GM23338 (cell line): ENCODE measurements at regions not wholly inside any gene's neighbourhood (a gene's known extent, or its start where the extent isn't known, plus 50 kb on each side); places are given as distances from the start of the nearest gene placed in this dataset.

Experiments
- ATAC-seq: fragments of 200-7000 bp; cut with Tn5 transposase; 3 replicates; pipeline ENCODE4 v1.9.1; 2020
- DNase-seq: peaks from one replicate; pipeline ENCODE4 v3.0.0-alpha.2; 2015; ENCODE audit warnings: low spot score
- H2AFZ ChIP-seq: fragments of 200-600 bp; sonication (generic); 2 replicates; pipeline ENCODE4 v1.8.0; 2016; ENCODE audit warnings: antibody characterized with exemption, mild to moderate bottlenecking, moderate library complexity
- H3F3A ChIP-seq: fragments of 200-600 bp; sonication (generic); replicated peaks from 2 replicates; pipeline ENCODE4 v1.8.0; 2017; ENCODE audit warnings: antibody characterized with exemption, mixed run types, low read depth
- H3K27ac ChIP-seq: fragments of 200-600 bp; sonication (generic); 2 replicates; pipeline ENCODE4 v1.6.1; 2016; ENCODE audit warnings: low read depth
- H3K27me3 ChIP-seq: fragments of 200-600 bp; sonication (generic); 2 replicates; pipeline ENCODE4 v1.8.0; 2016; ENCODE audit warnings: mild to moderate bottlenecking, mixed run types, moderate library complexity; ENCODE audit not compliant: insufficient read depth
- H3K36me3 ChIP-seq: fragments of 200-600 bp; sonication (generic); 2 replicates; pipeline ENCODE4 v1.8.0; 2016; ENCODE audit warnings: mild to moderate bottlenecking; ENCODE audit not compliant: insufficient read depth
- H3K4me1 ChIP-seq: fragments of 200-600 bp; sonication (generic); 2 replicates; pipeline ENCODE4 v1.8.0; 2016; ENCODE audit warnings: mild to moderate bottlenecking, moderate library complexity; ENCODE audit not compliant: insufficient read depth
- H3K4me2 ChIP-seq: fragments of 200-600 bp; sonication (generic); 2 replicates; pipeline ENCODE4 v1.7.1; 2017; ENCODE audit warnings: mixed run types
- H3K4me3 ChIP-seq: fragments of 200-600 bp; sonication (generic); 2 replicates; pipeline ENCODE4 v1.6.1; 2016; ENCODE audit warnings: mixed run types
- H3K79me2 ChIP-seq: fragments of 200-600 bp; sonication (generic); replicated peaks from 2 replicates; pipeline ENCODE4 v1.8.0; 2017; ENCODE audit warnings: mild to moderate bottlenecking; ENCODE audit not compliant: insufficient read depth
- H3K9me2 ChIP-seq: fragments of 200-600 bp; sonication (generic); 2 replicates; pipeline ENCODE4 v1.8.0; 2017; ENCODE audit not compliant: insufficient read depth
- H4K20me1 ChIP-seq: fragments of 200-600 bp; sonication (generic); replicated peaks from 2 replicates; pipeline ENCODE4 v1.8.0; 2017; ENCODE audit warnings: mild to moderate bottlenecking; ENCODE audit not compliant: insufficient read depth
- H3K27ac Mint-ChIP-seq: 2 replicates; pipeline ENCODE4 v1.8.0; 2020; ENCODE audit warnings: inconsistent platforms, mild to moderate bottlenecking, moderate library complexity, mixed read lengths
- H3K27me3 Mint-ChIP-seq: 3 replicates; pipeline ENCODE4 v1.8.0; 2022; ENCODE audit warnings: low read depth, mild to moderate bottlenecking, moderate library complexity, mixed read lengths, inconsistent platforms; ENCODE audit not compliant: insufficient read depth, poor library complexity
- H3K36me3 Mint-ChIP-seq: 3 replicates; pipeline ENCODE4 v1.8.0; 2021; ENCODE audit warnings: low read depth, mild to moderate bottlenecking, inconsistent platforms, moderate library complexity, mixed read lengths
- H3K4me1 Mint-ChIP-seq: 3 replicates; pipeline ENCODE4 v1.8.0; 2020; ENCODE audit warnings: mild to moderate bottlenecking, inconsistent platforms, mixed read lengths
- H3K4me3 Mint-ChIP-seq: 3 replicates; pipeline ENCODE4 v1.8.0; 2021; ENCODE audit warnings: moderate library complexity, mild to moderate bottlenecking, inconsistent platforms, mixed read lengths
- H3K9me3 Mint-ChIP-seq: 3 replicates; pipeline ENCODE4 v1.8.0; 2020; ENCODE audit warnings: moderate library complexity, mild to moderate bottlenecking, inconsistent platforms, mixed read lengths
- CREB1 ChIP-seq: fragments of 250-450 bp; sonication (Bioruptor Pico); IDR thresholded peaks from 2 replicates; pipeline ENCODE4 v1.5.0; 2020; ENCODE audit warnings: low read depth, mild to moderate bottlenecking, moderate library complexity
- ETS1 ChIP-seq: IDR thresholded peaks from 2 replicates; pipeline ENCODE4 v1.6.1; 2016; ENCODE audit warnings: antibody characterized with exemption
- EZH2 ChIP-seq: fragments of 200-600 bp; sonication (generic); IDR thresholded peaks from one replicate; pipeline ENCODE4 v1.8.0; 2017; ENCODE audit warnings: antibody characterized with exemption, mild to moderate bottlenecking, low read depth; ENCODE audit not compliant: unreplicated experiment
- EZH2phosphoT487 ChIP-seq: fragments of 200-600 bp; sonication (generic); IDR thresholded peaks from one replicate; pipeline ENCODE4 v1.8.1; 2018; ENCODE audit warnings: antibody characterized with exemption; ENCODE audit not compliant: unreplicated experiment
- JUNB ChIP-seq: IDR thresholded peaks from one replicate; pipeline ENCODE4 v1.6.1; 2016; ENCODE audit warnings: antibody characterized with exemption; ENCODE audit not compliant: unreplicated experiment
- NANOG ChIP-seq: IDR thresholded peaks from 2 replicates; pipeline ENCODE4 v1.6.1; 2016; ENCODE audit warnings: antibody characterized with exemption, borderline replicate concordance
- POLR2AphosphoS5 ChIP-seq: IDR thresholded peaks from 2 replicates; pipeline ENCODE4 v1.6.1; 2016; ENCODE audit warnings: antibody characterized with exemption, low read depth
- STAT1 ChIP-seq: IDR thresholded peaks from one replicate; pipeline ENCODE4 v1.6.1; 2016; ENCODE audit warnings: antibody characterized with exemption; ENCODE audit not compliant: unreplicated experiment
- ZNF114 ChIP-seq: fragments of 250-450 bp; sonication (Bioruptor Pico); IDR thresholded peaks from 2 replicates; pipeline ENCODE4 v1.5.0; 2020; ENCODE audit warnings: mild to moderate bottlenecking, moderate library complexity
- ZNF331 ChIP-seq: fragments of 250-450 bp; sonication (Bioruptor Pico); IDR thresholded peaks from 2 replicates; pipeline ENCODE4 v1.5.0; 2020; ENCODE audit warnings: low read depth, mild to moderate bottlenecking, moderate library complexity
- TF ChIP-seq, protein P1 (sequence below), 2 experiments: fragments of 200-600 bp in 1 of 2; sonication (generic) in 1 of 2; conservative IDR thresholded peaks; 2 replicates each; pipeline versions ENCODE4 v1.5.1 to v1.6.1; 2016 to 2017; ENCODE audit warnings: antibody characterized with exemption in 2 of 2, low read depth in 2 of 2, mild to moderate bottlenecking in 2 of 2, moderate library complexity in 1 of 2
- TF ChIP-seq, protein P2 (sequence below): fragments of 250-450 bp; sonication (Bioruptor Pico); IDR thresholded peaks from 2 replicates; pipeline ENCODE4 v1.5.0; 2020; ENCODE audit warnings: mild to moderate bottlenecking, moderate library complexity
- TF ChIP-seq, protein P3 (sequence below): IDR thresholded peaks from one replicate; pipeline ENCODE4 v1.6.1; 2018; ENCODE audit warnings: antibody characterized with exemption; ENCODE audit not compliant: unreplicated experiment

- H3K4me3 Mint-ChIP-seq = no peak overlapping the region
- H4K20me1 ChIP-seq = no peaks in the 10 kb centered on the region; the same call in 1 of the 2 replicates
- H3K36me3 ChIP-seq = no peaks in the 10 kb centered on the region
- no peaks in the 10 kb centered on the region; the same call in 2 of the 3 replicates for H3K4me1 Mint-ChIP-seq
- ATAC-seq (no peak), DNase-seq (no peak)
- no peaks in the 10 kb centered on the region for H3K9me3 Mint-ChIP-seq
- no peaks in the 10 kb centered on the region for H3K36me3 Mint-ChIP-seq
- H3K27ac Mint-ChIP-seq = no peak overlapping the region
- H3K9me2 ChIP-seq = peaks cover 25% of the 10 kb centered on the region; the same call in 1 of the 2 replicates
- no peaks in the 10 kb centered on the region for H3K79me2 ChIP-seq
- H3K27ac ChIP-seq = no peak overlapping the region
- H2AFZ ChIP-seq = no peak overlapping the region
- TF ChIP-seq, protein P1, sequence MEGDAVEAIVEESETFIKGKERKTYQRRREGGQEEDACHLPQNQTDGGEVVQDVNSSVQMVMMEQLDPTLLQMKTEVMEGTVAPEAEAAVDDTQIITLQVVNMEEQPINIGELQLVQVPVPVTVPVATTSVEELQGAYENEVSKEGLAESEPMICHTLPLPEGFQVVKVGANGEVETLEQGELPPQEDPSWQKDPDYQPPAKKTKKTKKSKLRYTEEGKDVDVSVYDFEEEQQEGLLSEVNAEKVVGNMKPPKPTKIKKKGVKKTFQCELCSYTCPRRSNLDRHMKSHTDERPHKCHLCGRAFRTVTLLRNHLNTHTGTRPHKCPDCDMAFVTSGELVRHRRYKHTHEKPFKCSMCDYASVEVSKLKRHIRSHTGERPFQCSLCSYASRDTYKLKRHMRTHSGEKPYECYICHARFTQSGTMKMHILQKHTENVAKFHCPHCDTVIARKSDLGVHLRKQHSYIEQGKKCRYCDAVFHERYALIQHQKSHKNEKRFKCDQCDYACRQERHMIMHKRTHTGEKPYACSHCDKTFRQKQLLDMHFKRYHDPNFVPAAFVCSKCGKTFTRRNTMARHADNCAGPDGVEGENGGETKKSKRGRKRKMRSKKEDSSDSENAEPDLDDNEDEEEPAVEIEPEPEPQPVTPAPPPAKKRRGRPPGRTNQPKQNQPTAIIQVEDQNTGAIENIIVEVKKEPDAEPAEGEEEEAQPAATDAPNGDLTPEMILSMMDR (conservative IDR thresholded peaks at IDR 0.05; ENCODE audit: low read depth in 2 of 2) = no peak
- TF ChIP-seq, protein P2, sequence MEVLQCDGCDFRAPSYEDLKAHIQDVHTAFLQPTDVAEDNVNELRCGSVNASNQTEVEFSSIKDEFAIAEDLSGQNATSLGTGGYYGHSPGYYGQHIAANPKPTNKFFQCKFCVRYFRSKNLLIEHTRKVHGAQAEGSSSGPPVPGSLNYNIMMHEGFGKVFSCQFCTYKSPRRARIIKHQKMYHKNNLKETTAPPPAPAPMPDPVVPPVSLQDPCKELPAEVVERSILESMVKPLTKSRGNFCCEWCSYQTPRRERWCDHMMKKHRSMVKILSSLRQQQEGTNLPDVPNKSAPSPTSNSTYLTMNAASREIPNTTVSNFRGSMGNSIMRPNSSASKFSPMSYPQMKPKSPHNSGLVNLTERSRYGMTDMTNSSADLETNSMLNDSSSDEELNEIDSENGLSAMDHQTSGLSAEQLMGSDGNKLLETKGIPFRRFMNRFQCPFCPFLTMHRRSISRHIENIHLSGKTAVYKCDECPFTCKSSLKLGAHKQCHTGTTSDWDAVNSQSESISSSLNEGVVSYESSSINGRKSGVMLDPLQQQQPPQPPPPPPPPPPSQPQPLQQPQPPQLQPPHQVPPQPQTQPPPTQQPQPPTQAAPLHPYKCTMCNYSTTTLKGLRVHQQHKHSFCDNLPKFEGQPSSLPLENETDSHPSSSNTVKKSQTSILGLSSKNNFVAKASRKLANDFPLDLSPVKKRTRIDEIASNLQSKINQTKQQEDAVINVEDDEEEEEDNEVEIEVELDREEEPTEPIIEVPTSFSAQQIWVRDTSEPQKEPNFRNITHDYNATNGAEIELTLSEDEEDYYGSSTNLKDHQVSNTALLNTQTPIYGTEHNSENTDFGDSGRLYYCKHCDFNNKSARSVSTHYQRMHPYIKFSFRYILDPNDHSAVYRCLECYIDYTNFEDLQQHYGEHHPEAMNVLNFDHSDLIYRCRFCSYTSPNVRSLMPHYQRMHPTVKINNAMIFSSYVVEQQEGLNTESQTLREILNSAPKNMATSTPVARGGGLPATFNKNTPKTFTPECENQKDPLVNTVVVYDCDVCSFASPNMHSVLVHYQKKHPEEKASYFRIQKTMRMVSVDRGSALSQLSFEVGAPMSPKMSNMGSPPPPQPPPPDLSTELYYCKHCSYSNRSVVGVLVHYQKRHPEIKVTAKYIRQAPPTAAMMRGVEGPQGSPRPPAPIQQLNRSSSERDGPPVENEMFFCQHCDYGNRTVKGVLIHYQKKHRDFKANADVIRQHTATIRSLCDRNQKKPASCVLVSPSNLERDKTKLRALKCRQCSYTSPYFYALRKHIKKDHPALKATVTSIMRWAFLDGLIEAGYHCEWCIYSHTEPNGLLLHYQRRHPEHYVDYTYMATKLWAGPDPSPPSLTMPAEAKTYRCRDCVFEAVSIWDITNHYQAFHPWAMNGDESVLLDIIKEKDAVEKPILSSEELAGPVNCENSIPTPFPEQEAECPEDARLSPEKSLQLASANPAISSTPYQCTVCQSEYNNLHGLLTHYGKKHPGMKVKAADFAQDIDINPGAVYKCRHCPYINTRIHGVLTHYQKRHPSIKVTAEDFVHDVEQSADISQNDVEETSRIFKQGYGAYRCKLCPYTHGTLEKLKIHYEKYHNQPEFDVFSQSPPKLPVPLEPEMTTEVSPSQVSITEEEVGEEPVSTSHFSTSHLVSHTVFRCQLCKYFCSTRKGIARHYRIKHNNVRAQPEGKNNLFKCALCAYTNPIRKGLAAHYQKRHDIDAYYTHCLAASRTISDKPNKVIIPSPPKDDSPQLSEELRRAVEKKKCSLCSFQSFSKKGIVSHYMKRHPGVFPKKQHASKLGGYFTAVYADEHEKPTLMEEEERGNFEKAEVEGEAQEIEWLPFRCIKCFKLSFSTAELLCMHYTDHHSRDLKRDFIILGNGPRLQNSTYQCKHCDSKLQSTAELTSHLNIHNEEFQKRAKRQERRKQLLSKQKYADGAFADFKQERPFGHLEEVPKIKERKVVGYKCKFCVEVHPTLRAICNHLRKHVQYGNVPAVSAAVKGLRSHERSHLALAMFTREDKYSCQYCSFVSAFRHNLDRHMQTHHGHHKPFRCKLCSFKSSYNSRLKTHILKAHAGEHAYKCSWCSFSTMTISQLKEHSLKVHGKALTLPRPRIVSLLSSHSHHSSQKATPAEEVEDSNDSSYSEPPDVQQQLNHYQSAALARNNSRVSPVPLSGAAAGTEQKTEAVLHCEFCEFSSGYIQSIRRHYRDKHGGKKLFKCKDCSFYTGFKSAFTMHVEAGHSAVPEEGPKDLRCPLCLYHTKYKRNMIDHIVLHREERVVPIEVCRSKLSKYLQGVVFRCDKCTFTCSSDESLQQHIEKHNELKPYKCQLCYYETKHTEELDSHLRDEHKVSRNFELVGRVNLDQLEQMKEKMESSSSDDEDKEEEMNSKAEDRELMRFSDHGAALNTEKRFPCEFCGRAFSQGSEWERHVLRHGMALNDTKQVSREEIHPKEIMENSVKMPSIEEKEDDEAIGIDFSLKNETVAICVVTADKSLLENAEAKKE (CRISPR knock-in tag) = no peak
- no peak for TF ChIP-seq ZNF331 (CRISPR knock-in tag)
- no peak for TF ChIP-seq POLR2AphosphoS5
- TF ChIP-seq EZH2phosphoT487 = no peak
- no peak for TF ChIP-seq NANOG
- TF ChIP-seq CREB1 (CRISPR knock-in tag) = no peak
- TF ChIP-seq, protein P3, sequence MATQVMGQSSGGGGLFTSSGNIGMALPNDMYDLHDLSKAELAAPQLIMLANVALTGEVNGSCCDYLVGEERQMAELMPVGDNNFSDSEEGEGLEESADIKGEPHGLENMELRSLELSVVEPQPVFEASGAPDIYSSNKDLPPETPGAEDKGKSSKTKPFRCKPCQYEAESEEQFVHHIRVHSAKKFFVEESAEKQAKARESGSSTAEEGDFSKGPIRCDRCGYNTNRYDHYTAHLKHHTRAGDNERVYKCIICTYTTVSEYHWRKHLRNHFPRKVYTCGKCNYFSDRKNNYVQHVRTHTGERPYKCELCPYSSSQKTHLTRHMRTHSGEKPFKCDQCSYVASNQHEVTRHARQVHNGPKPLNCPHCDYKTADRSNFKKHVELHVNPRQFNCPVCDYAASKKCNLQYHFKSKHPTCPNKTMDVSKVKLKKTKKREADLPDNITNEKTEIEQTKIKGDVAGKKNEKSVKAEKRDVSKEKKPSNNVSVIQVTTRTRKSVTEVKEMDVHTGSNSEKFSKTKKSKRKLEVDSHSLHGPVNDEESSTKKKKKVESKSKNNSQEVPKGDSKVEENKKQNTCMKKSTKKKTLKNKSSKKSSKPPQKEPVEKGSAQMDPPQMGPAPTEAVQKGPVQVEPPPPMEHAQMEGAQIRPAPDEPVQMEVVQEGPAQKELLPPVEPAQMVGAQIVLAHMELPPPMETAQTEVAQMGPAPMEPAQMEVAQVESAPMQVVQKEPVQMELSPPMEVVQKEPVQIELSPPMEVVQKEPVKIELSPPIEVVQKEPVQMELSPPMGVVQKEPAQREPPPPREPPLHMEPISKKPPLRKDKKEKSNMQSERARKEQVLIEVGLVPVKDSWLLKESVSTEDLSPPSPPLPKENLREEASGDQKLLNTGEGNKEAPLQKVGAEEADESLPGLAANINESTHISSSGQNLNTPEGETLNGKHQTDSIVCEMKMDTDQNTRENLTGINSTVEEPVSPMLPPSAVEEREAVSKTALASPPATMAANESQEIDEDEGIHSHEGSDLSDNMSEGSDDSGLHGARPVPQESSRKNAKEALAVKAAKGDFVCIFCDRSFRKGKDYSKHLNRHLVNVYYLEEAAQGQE = no peak
- no peak for TF ChIP-seq ZNF114 (CRISPR knock-in tag)
- no peak for TF ChIP-seq JUNB
- no peak for TF ChIP-seq ETS1
- no peak for TF ChIP-seq STAT1
- TF ChIP-seq EZH2 = no peak
- H3K27me3 Mint-ChIP-seq = peaks cover 2% of the 10 kb centered on the region
- H3K4me3 ChIP-seq = no peak overlapping the region
- H3F3A ChIP-seq = no peaks in the 10 kb centered on the region
- no peaks in the 10 kb centered on the region for H3K27me3 ChIP-seq
- H3K4me2 ChIP-seq = no peak overlapping the region
- H3K4me1 ChIP-seq = no peaks in the 10 kb centered on the region
These were observed 87.9 kb upstream of the KLHL29 start for GRCh38 chr2:23297112-23297511.
